A549 (cell line): ENCODE measurements at regions not wholly inside any gene's neighbourhood (a gene's known extent, or its start where the extent isn't known, plus 50 kb on each side); places are given as distances from the start of the nearest gene placed in this dataset.
A peak's percentile ranks its signal among the peaks of the same experiment; 100 is the strongest.

Experiments used
- ATAC-seq, 2 experiments: fragments of 200-7000 bp in 1 of 2; fragments of >200 bp in 1 of 2; cut with Nextera tagmentation in 1 of 2; cut with Tn5 transposase in 1 of 2; 3 replicates each; pipeline versions ENCODE4 v1.8.0 to v1.9.1; 2018 to 2020; ENCODE audit warnings: mild to moderate bottlenecking in 1 of 2, moderate library complexity in 1 of 2
- CTCF ChIA-PET: fragments of 300-600 bp; sonication (Branson Sonifier 250); formaldehyde crosslinking; extraction: SDS; loops from one replicate; lab custom pipeline; 2021; ENCODE audit warnings: antibody characterized with exemption, inconsistent platforms; lab: Yijun Ruan, JAX
- POLR2A ChIA-PET: fragments of 350-600 bp; formaldehyde crosslinking; extraction: SDS; loops from one replicate; lab custom pipeline; 2021; ENCODE audit warnings: antibody characterized with exemption, inconsistent platforms; lab: Yijun Ruan, JAX
- DNase-seq, 2 experiments: peaks; one replicate each; pipeline versions ENCODE4 v3.0.0 to v3.0.0-alpha.2; 2011 to 2016; ENCODE audit warnings: low read depth in 1 of 2, low spot score in 1 of 2
- FAIRE-seq: peaks from 2 replicates; lab custom pipeline; 2011; peaks lifted over from hg19 to GRCh38; lab: Jason Lieb, UNC
- H3K27ac ChIP-seq, 2 experiments: fragments of >200 bp; sonication (Bioruptor Twin); formaldehyde crosslinking; 3 replicates each; pipeline ENCODE4 v1.5.1; 2016 to 2017
- H3K4me1 ChIP-seq: fragments of >200 bp; sonication (Bioruptor Twin); formaldehyde crosslinking; 3 replicates; pipeline ENCODE4 v1.6.1; 2016
- H3K4me2 ChIP-seq: fragments of >200 bp; sonication (Bioruptor Twin); formaldehyde crosslinking; 3 replicates; pipeline ENCODE4 v1.6.1; 2016
- H3K4me3 ChIP-seq: fragments of >200 bp; sonication (Bioruptor Twin); formaldehyde crosslinking; 3 replicates; pipeline ENCODE4 v1.5.1; 2016
- H3K9me3 ChIP-seq: fragments of >200 bp; sonication (Bioruptor Twin); formaldehyde crosslinking; 3 replicates; pipeline ENCODE4 v1.6.1; 2016
- CHD2 ChIP-seq: fragments of 150-350 bp; IDR thresholded peaks from 2 replicates; pipeline ENCODE4 v1.6.1; 2014; ENCODE audit warnings: low read length; ENCODE audit not compliant: partially characterized antibody
- EP300 ChIP-seq, 2 experiments: fragments of >200 bp; sonication (Bioruptor Twin); formaldehyde crosslinking; IDR thresholded peaks; 2 replicates in 1 of 2; 3 replicates in 1 of 2; pipeline ENCODE4 v1.6.1; 2016 to 2017
- ESRRA ChIP-seq: fragments of 150-350 bp; IDR thresholded peaks from 2 replicates; pipeline ENCODE4 v1.6.1; 2014; ENCODE audit warnings: mild to moderate bottlenecking, low read length, borderline replicate concordance
- FOSB ChIP-seq: fragments of 250-450 bp; sonication (Bioruptor Pico); IDR thresholded peaks from 2 replicates; pipeline ENCODE4 v1.5.0; 2020; ENCODE audit warnings: mild to moderate bottlenecking, moderate library complexity
- FOSL2 ChIP-seq, 2 experiments: fragments of 450-650 bp in 1 of 2; fragments of >200 bp in 1 of 2; sonication (Bioruptor Twin) in 1 of 2; formaldehyde crosslinking; IDR thresholded peaks; 2 replicates each; pipeline versions ENCODE4 v1.5.0 to v1.6.1; 2016 to 2020; ENCODE audit warnings: mild to moderate bottlenecking in 1 of 2, moderate library complexity in 1 of 2
- GATA3 ChIP-seq: IDR thresholded peaks from 2 replicates; pipeline ENCODE4 v1.6.1; 2012; ENCODE audit warnings: borderline replicate concordance
- HMGXB4 ChIP-seq: fragments of 250-450 bp; sonication (Bioruptor Pico); IDR thresholded peaks from 2 replicates; pipeline ENCODE4 v1.5.0; 2021; ENCODE audit warnings: mild to moderate bottlenecking, moderate library complexity, borderline replicate concordance
- HOXB5 ChIP-seq: fragments of 250-450 bp; sonication (Bioruptor Pico); IDR thresholded peaks from 2 replicates; pipeline ENCODE4 v1.5.0; 2020; ENCODE audit warnings: mild to moderate bottlenecking, moderate library complexity
- JUNB ChIP-seq: fragments of >200 bp; sonication (Bioruptor Twin); formaldehyde crosslinking; IDR thresholded peaks from 2 replicates; pipeline ENCODE4 v1.6.1; 2016
- KDM1A ChIP-seq: fragments of 200-600 bp; sonication (generic); IDR thresholded peaks from 2 replicates; pipeline ENCODE4 v1.6.1; 2016; ENCODE audit warnings: low read depth, mild to moderate bottlenecking
- KDM5A ChIP-seq: fragments of 200-600 bp; sonication (generic); IDR thresholded peaks from 2 replicates; pipeline ENCODE4 v1.6.1; 2016; ENCODE audit warnings: antibody characterized with exemption, mild to moderate bottlenecking
- MYC ChIP-seq: IDR thresholded peaks from 2 replicates; pipeline ENCODE4 v1.6.1; 2012; ENCODE audit warnings: mild to moderate bottlenecking, inconsistent platforms, low read length, improper control_type of control experiment, borderline replicate concordance
- NFE2L2 ChIP-seq: fragments of 150-350 bp; conservative IDR thresholded peaks from 2 replicates; pipeline ENCODE4 v1.6.1; 2014; ENCODE audit warnings: low read length
- REST ChIP-seq: fragments of 200-600 bp; sonication (generic); IDR thresholded peaks from 2 replicates; pipeline ENCODE4 v1.6.1; 2016; ENCODE audit warnings: antibody characterized with exemption, mild to moderate bottlenecking, moderate library complexity
- RFX5 ChIP-seq: fragments of 450-650 bp; IDR thresholded peaks from 2 replicates; pipeline ENCODE4 v1.7.1; 2014; ENCODE audit warnings: antibody characterized with exemption, mild to moderate bottlenecking, moderate library complexity
- SMC3 ChIP-seq: fragments of >200 bp; sonication (Bioruptor Twin); formaldehyde crosslinking; IDR thresholded peaks from 3 replicates; pipeline ENCODE4 v1.6.1; 2018; ENCODE audit warnings: inconsistent platforms
- TP53 ChIP-seq: fragments of 250-450 bp; sonication (Bioruptor Pico); IDR thresholded peaks from 2 replicates; pipeline ENCODE4 v1.5.0; 2021; ENCODE audit warnings: mild to moderate bottlenecking, moderate library complexity
- ZFP36 ChIP-seq: fragments of 450-650 bp; IDR thresholded peaks from 2 replicates; pipeline ENCODE4 v1.6.1; 2014; ENCODE audit warnings: borderline replicate concordance; ENCODE audit not compliant: partially characterized antibody
- ZNF302 ChIP-seq: fragments of 250-450 bp; sonication (Bioruptor Pico); IDR thresholded peaks from 2 replicates; pipeline ENCODE4 v1.9.0; 2021; ENCODE audit warnings: inconsistent platforms, mild to moderate bottlenecking, moderate library complexity
- WGBS: methylation state at CpG from one replicate; pipeline ENCODE4 v1.1.6; 2017; ENCODE audit errors: missing lambda C conversion rate; 5-methylcytosine and 5-hydroxymethylcytosine counted together
- TF ChIP-seq, protein P1 (sequence below): IDR thresholded peaks from 2 replicates; pipeline ENCODE4 v1.6.1; 2012
- TF ChIP-seq, protein P2 (sequence below): fragments of >200 bp; sonication (Bioruptor Twin); formaldehyde crosslinking; IDR thresholded peaks from 3 replicates; pipeline ENCODE4 v1.5.1; 2016
- TF ChIP-seq, protein P3 (sequence below): fragments of >200 bp; sonication (Bioruptor Twin); formaldehyde crosslinking; IDR thresholded peaks from 3 replicates; pipeline ENCODE4 v1.6.1; 2016

GRCh38 chr11:100546714-100547113 is 140.4 kb upstream of the ARHGAP42 start:
- no peak overlapping the region for H3K4me2 ChIP-seq
- ATAC-seq = no peak

DNA sequence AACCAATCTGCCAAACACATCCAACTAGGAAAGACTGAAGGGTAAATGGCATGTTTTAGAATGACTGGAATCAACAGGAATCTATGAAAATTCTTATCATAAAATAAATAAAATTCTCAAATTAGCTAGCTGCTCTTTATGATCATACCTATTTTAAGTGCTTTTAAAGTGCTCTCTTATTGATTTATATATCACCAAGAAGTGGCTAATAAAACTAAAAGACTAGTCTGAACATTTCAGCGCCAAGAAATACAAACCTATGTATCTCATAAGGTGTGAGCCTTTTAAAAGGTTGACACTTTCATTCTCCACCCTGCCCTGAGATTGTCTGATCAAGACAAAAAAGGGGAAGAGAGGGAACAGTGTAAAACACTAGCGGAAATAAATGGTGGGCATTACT is 136.8 kb upstream of the ARHGAP42 start:
- no peak for FAIRE-seq
- 63% methylated on average over 2 of the region's 2 CpGs for WGBS
- Histone ChIP-seq H3K27ac (no peak overlapping the region), H3K4me1 (no peaks in the 10 kb centered on the region), H3K4me2 (no peak overlapping the region), H3K4me3 (no peak overlapping the region), H3K9me3 (no peaks in the 10 kb centered on the region)
- CTCF ChIA-PET = no interaction called here
- ATAC-seq = no peak
- no peak for DNase-seq
- POLR2A ChIA-PET = no interaction called here
- TF ChIP-seq, protein P1, sequence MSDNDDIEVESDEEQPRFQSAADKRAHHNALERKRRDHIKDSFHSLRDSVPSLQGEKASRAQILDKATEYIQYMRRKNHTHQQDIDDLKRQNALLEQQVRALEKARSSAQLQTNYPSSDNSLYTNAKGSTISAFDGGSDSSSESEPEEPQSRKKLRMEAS = no peak
- no peak for TF ChIP-seq RFX5
- TF ChIP-seq, protein P2, sequence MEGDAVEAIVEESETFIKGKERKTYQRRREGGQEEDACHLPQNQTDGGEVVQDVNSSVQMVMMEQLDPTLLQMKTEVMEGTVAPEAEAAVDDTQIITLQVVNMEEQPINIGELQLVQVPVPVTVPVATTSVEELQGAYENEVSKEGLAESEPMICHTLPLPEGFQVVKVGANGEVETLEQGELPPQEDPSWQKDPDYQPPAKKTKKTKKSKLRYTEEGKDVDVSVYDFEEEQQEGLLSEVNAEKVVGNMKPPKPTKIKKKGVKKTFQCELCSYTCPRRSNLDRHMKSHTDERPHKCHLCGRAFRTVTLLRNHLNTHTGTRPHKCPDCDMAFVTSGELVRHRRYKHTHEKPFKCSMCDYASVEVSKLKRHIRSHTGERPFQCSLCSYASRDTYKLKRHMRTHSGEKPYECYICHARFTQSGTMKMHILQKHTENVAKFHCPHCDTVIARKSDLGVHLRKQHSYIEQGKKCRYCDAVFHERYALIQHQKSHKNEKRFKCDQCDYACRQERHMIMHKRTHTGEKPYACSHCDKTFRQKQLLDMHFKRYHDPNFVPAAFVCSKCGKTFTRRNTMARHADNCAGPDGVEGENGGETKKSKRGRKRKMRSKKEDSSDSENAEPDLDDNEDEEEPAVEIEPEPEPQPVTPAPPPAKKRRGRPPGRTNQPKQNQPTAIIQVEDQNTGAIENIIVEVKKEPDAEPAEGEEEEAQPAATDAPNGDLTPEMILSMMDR = no peak
- no peak for TF ChIP-seq MYC
- TF ChIP-seq ZNF302 = no peak
- TF ChIP-seq ESRRA = no peak
- TF ChIP-seq KDM1A = no peak
- TF ChIP-seq, protein P3, sequence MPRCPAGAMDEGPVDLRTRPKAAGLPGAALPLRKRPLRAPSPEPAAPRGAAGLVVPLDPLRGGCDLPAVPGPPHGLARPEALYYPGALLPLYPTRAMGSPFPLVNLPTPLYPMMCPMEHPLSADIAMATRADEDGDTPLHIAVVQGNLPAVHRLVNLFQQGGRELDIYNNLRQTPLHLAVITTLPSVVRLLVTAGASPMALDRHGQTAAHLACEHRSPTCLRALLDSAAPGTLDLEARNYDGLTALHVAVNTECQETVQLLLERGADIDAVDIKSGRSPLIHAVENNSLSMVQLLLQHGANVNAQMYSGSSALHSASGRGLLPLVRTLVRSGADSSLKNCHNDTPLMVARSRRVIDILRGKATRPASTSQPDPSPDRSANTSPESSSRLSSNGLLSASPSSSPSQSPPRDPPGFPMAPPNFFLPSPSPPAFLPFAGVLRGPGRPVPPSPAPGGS = no peak
- TF ChIP-seq TP53 (CRISPR knock-in tag) = no peak
- no peak for TF ChIP-seq REST
- no peak for TF ChIP-seq JUNB
- no peak for TF ChIP-seq HMGXB4 (CRISPR knock-in tag)
- TF ChIP-seq HOXB5 = no peak

More at GRCh38 chr11:100546714-100547113, 140.4 kb upstream of the ARHGAP42 start:
- no peaks in the 10 kb centered on the region for H3K9me3 ChIP-seq
- WGBS = 74% methylated on average over 2 of the region's 2 CpGs
- DNase-seq (peak in 1 of 2 experiments; percentile 20), FAIRE-seq (no peak)
- no peaks in the 10 kb centered on the region for H3K4me1 ChIP-seq
- no peak overlapping the region for H3K27ac ChIP-seq
- ChIA-PET CTCF (no interaction called here), POLR2A (no interaction called here)
- no peak for TF ChIP-seq EP300 (IDR thresholded peaks at IDR 0.05)
- no peak for TF ChIP-seq HOXB5
- no peak for TF ChIP-seq FOSL2 (IDR thresholded peaks at IDR 0.05)
- TF ChIP-seq FOSL2 (CRISPR knock-in tag; IDR thresholded peaks at IDR 0.05) = no peak
- no peak for TF ChIP-seq CHD2
- TF ChIP-seq FOSB (CRISPR knock-in tag) = no peak
- TF ChIP-seq ESRRA = no peak
- TF ChIP-seq ZFP36 = no peak
- TF ChIP-seq, protein P1 = no peak
- TF ChIP-seq, protein P2 = no peak
- TF ChIP-seq KDM5A = no peak
- no peak for TF ChIP-seq ZNF302
- no peak for TF ChIP-seq SMC3
- TF ChIP-seq GATA3 = no peak
- no peak for TF ChIP-seq NFE2L2
- no peak for TF ChIP-seq JUNB
- H3K4me3 ChIP-seq = no peak overlapping the region
